Large intestine (tissue), 3 donors: ENCODE measurements at regions not wholly inside any gene's neighbourhood (a gene's known extent, or its start where the extent isn't known, plus 50 kb on each side); places are given as distances from the start of the nearest gene placed in this dataset.

Experiments used
- DNase-seq, 2 donors: peaks; one replicate each; pipeline versions ENCODE4 v3.0.0 to v3.0.0-alpha.2; 2013
- H3K27ac ChIP-seq: one replicate; pipeline ENCODE4 v1.5.1; 2013; ENCODE audit warnings: low read length
- H3K27me3 ChIP-seq: 2 replicates; pipeline ENCODE4 v1.6.1; 2013; ENCODE audit warnings: low read length; ENCODE audit not compliant: control insufficient read depth, insufficient read depth
- H3K36me3 ChIP-seq: 2 replicates; pipeline ENCODE4 v1.6.1; 2013; ENCODE audit warnings: low read length; ENCODE audit not compliant: control insufficient read depth, insufficient read depth
- H3K4me1 ChIP-seq: one replicate; pipeline ENCODE4 v1.6.1; 2013; ENCODE audit warnings: low read length; ENCODE audit not compliant: control insufficient read depth, insufficient read depth
- H3K4me3 ChIP-seq: one replicate; pipeline ENCODE4 v1.5.1; 2013; ENCODE audit warnings: low read length
- H3K9me3 ChIP-seq: one replicate; pipeline ENCODE4 v1.6.1; 2013; ENCODE audit warnings: mild to moderate bottlenecking, low read depth, low read length, moderate library complexity; ENCODE audit not compliant: control insufficient read depth
- WGBS: methylation state at CpG from one replicate; pipeline ENCODE4 v1.1.5; 2013; ENCODE audit warnings: low lambda C conversion rate; ENCODE audit not compliant: insufficient coverage; 5-methylcytosine and 5-hydroxymethylcytosine counted together

- peaks cover 2% of the 10 kb centered on the region for H3K27me3 ChIP-seq
- H3K36me3 ChIP-seq, result no peaks in the 10 kb centered on the region
- no peaks in the 10 kb centered on the region for H3K4me1 ChIP-seq
- no peak for DNase-seq
- no peak overlapping the region for H3K27ac ChIP-seq
- H3K4me3 ChIP-seq, result no peak overlapping the region
- H3K9me3 ChIP-seq, result no peaks in the 10 kb centered on the region
- no CpG with 5 or more reads among the region's 11 CpGs for WGBS
Measured at GRCh38 chr18:76547296-76547695, 52.3 kb upstream of the ZNF516 start.

GRCh38 chr18:76546436-76546835, 51.4 kb upstream of the ZNF516 start:
- Histone ChIP-seq H3K27ac (no peak overlapping the region), H3K27me3 (peaks cover 2% of the 10 kb centered on the region), H3K9me3 (no peaks in the 10 kb centered on the region), H3K4me3 (no peak overlapping the region), H3K36me3 (no peaks in the 10 kb centered on the region), H3K4me1 (no peaks in the 10 kb centered on the region)
- no peak for DNase-seq
- 38% methylated on average over 1 of the region's 6 CpGs for WGBS

GRCh38 chr18:76546088-76546435, 51.0 kb upstream of the ZNF516 start:
- H3K36me3 ChIP-seq, result no peaks in the 10 kb centered on the region
- H3K4me1 ChIP-seq, result no peaks in the 10 kb centered on the region
- no peak for DNase-seq
- H3K27me3 ChIP-seq, result peaks cover 2% of the 10 kb centered on the region
- no peaks in the 10 kb centered on the region for H3K9me3 ChIP-seq
- WGBS, result 48% methylated on average over 3 of the region's 7 CpGs
- no peak overlapping the region for H3K4me3 ChIP-seq
- H3K27ac ChIP-seq, result no peak overlapping the region

GRCh38 chr18:76545433-76546087, 50.5 kb upstream of the ZNF516 start:
- no peaks in the 10 kb centered on the region for H3K4me1 ChIP-seq
- no peak overlapping the region for H3K4me3 ChIP-seq
- H3K27ac ChIP-seq, result no peak overlapping the region
- peaks cover 2% of the 10 kb centered on the region for H3K27me3 ChIP-seq
- WGBS, result 88% methylated on average over 3 of the region's 14 CpGs
- H3K36me3 ChIP-seq, result no peaks in the 10 kb centered on the region
- H3K9me3 ChIP-seq, result no peaks in the 10 kb centered on the region
- DNase-seq, result no peak

GRCh38 chr18:76544511-76545345, 49.7 kb upstream of the ZNF516 start:
- H3K27me3 ChIP-seq, result peaks cover 2% of the 10 kb centered on the region
- DNase-seq, result no peak
- H3K36me3 ChIP-seq, result no peaks in the 10 kb centered on the region
- no peak overlapping the region for H3K27ac ChIP-seq
- no peaks in the 10 kb centered on the region for H3K9me3 ChIP-seq
- WGBS, result 100% methylated on average over 1 of the region's 10 CpGs
- H3K4me1 ChIP-seq, result no peaks in the 10 kb centered on the region
- no peak overlapping the region for H3K4me3 ChIP-seq
